ENCODE measurements at regions not wholly inside any gene's neighbourhood (a gene's known extent, or its start where the extent isn't known, plus 50 kb on each side); places are given as distances from the start of the nearest gene placed in this dataset.

GRCh38 chr5:122256388-122256787, 55.6 kb upstream of the SNCAIP start:
- DNase-seq (ENCODE audit: low read depth, low spot score), result no peak
- no peaks in the 10 kb centered on the region for H3K4me1 ChIP-seq (ENCODE audit: control insufficient read depth, extremely low read depth, insufficient read depth, low read length)
- intact Hi-C loops (cut with micrococcal nuclease), result no loop called here
- POLR2A ChIA-PET, result no interaction called here
- H3K9me1 ChIP-seq (replicated peaks; ENCODE audit: control insufficient read depth, extremely low read depth, insufficient read depth, low read length), result no peaks in the 10 kb centered on the region
- no peaks in the 10 kb centered on the region for H3K36me3 ChIP-seq (ENCODE audit: control insufficient read depth in 2 of 2, extremely low read depth in 1 of 2, insufficient read depth in 2 of 2, low read length in 2 of 2)
- no peaks in the 10 kb centered on the region for H3K9me3 ChIP-seq (replicated peaks; ENCODE audit: control insufficient read depth, insufficient read depth, low read length)
- CTCF ChIA-PET, result no interaction called here
- no TSS peak for BruUV-seq (replicated peaks)
- TF ChIP-seq GATA2 (IDR thresholded peaks at IDR 0.05; ENCODE audit: insufficient read depth, insufficient read length, low read depth, low read length) (no peak), JUN (IDR thresholded peaks at IDR 0.05; ENCODE audit: borderline replicate concordance, insufficient read depth, insufficient read length, low read depth) (no peak), MYC (IDR thresholded peaks at IDR 0.05; ENCODE audit: low read depth, low read length) (no peak), CTCF (IDR thresholded peaks at IDR 0.05; ENCODE audit: extremely low read depth in 1 of 2, insufficient read depth in 1 of 2, low read depth in 1 of 2, low read length in 2 of 2) (no peak), POLR2AphosphoS5 (IDR thresholded peaks at IDR 0.05; ENCODE audit: insufficient read depth, low read depth, low read length) (no peak), MAX (IDR thresholded peaks at IDR 0.05; ENCODE audit: insufficient read depth, insufficient read length) (no peak), FOS (IDR thresholded peaks at IDR 0.05; ENCODE audit: borderline replicate concordance, insufficient read depth, low read length) (no peak), EZH2 (IDR thresholded peaks at IDR 0.05; ENCODE audit: borderline replicate concordance, low read depth, low read length, severe bottlenecking) (no peak), POLR2A (IDR thresholded peaks at IDR 0.05; ENCODE audit: low read depth, low read length) (no peak)
- H3K4me3 ChIP-seq (replicated peaks in 1 of 3; ENCODE audit: insufficient read depth in 1 of 3, low read depth in 1 of 3, low read length in 3 of 3), result no peak overlapping the region
- H3K9ac ChIP-seq (replicated peaks; ENCODE audit: extremely low read depth, insufficient read depth, low read length), result no peak overlapping the region
- dilution Hi-C loops (cut with MboI; ENCODE audit: extremely low pct_ligation_motif_present, low sequenced_read_pairs), result no loop called here
- H3K27ac ChIP-seq (ENCODE audit: insufficient read depth, low read depth, low read length), result no peak overlapping the region
- no peak overlapping the region for H2AFZ ChIP-seq (ENCODE audit: low read depth, low read length)
- no peaks in the 10 kb centered on the region for H3K79me2 ChIP-seq (ENCODE audit: control insufficient read depth, insufficient read depth, low read length)
- no peaks in the 10 kb centered on the region for H4K20me1 ChIP-seq (replicated peaks; ENCODE audit: control insufficient read depth, extremely low read depth, insufficient read depth, low read length)
- H3K27me3 ChIP-seq (ENCODE audit: control insufficient read depth in 2 of 2, insufficient read depth in 2 of 2, low read length in 2 of 2), result no peaks in the 10 kb centered on the region
- FAIRE-seq, result no peak
- H3K4me2 ChIP-seq (ENCODE audit: insufficient read depth, low read length), result no peak overlapping the region
